ENCODE measurements at regions not wholly inside any gene's neighbourhood (a gene's known extent, or its start where the extent isn't known, plus 50 kb on each side); places are given as distances from the start of the nearest gene placed in this dataset.

DNA sequence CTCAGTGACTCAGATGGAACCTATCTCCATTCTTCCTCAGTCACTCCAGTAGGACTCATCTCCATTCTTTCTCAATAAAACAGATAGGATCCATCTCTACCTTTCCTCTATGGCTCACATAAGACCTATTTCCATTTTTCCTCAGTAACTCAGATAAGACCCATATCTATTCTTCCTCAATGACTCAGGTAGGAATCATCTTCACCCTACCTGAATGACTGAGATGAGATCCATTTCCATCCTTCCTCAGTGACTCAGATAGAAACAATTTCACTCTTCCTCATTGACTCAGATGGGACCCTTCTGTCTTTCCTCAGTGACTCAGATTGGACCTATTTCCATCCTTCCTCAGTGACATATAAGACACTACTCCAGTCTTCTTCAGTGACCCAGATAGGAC lies 165.1 kb downstream of the FBXO4 start:
- TF ChIP-seq POLR2AphosphoS5 (IDR thresholded peaks at IDR 0.05; ENCODE audit: low read depth, low read length) (no peak), POLR2A (IDR thresholded peaks at IDR 0.05; ENCODE audit: low read depth, low read length) (no peak)

Data from GM12891 (cell line).